ENCODE measurements at regions not wholly inside any gene's neighbourhood (a gene's known extent, or its start where the extent isn't known, plus 50 kb on each side); places are given as distances from the start of the nearest gene placed in this dataset.

GRCh38 chr4:136691607-136692006 lies 840.7 kb downstream of the PCDH18 start:
- no peaks in the 10 kb centered on the region for H3K9me3 Mint-ChIP-seq

GRCh38 chr4:136690360-136690759 lies 841.9 kb downstream of the PCDH18 start:
- no peak for TF ChIP-seq CTCF (IDR thresholded peaks at IDR 0.05; ENCODE audit: unreplicated experiment in 3 of 3)
- no peaks in the 10 kb centered on the region for H3K4me1 Mint-ChIP-seq
- H3K4me3 Mint-ChIP-seq, result no peak overlapping the region
- no peak overlapping the region for H3K27ac Mint-ChIP-seq
- no peaks in the 10 kb centered on the region for H3K27me3 Mint-ChIP-seq (ENCODE audit: low read depth)
- H3K9me3 Mint-ChIP-seq, result peaks cover 3% of the 10 kb centered on the region
- H3K36me3 Mint-ChIP-seq (ENCODE audit: low read depth), result no peaks in the 10 kb centered on the region

More at GRCh38 chr4:136691607-136692006, 840.7 kb downstream of the PCDH18 start:
- no peaks in the 10 kb centered on the region for H3K36me3 Mint-ChIP-seq (ENCODE audit: low read depth)
- H3K4me1 Mint-ChIP-seq, result no peaks in the 10 kb centered on the region
- no peak overlapping the region for H3K4me3 Mint-ChIP-seq
- TF ChIP-seq CTCF (IDR thresholded peaks at IDR 0.05; ENCODE audit: unreplicated experiment in 3 of 3), result no peak
- no peaks in the 10 kb centered on the region for H3K27me3 Mint-ChIP-seq (ENCODE audit: low read depth)
- no peak overlapping the region for H3K27ac Mint-ChIP-seq

GRCh38 chr4:136687596-136687995 lies 844.7 kb downstream of the PCDH18 start:
- no peak for TF ChIP-seq CTCF (IDR thresholded peaks at IDR 0.05; ENCODE audit: unreplicated experiment in 3 of 3)
- H3K27ac Mint-ChIP-seq, result no peak overlapping the region

GRCh38 chr4:136687118-136687517 lies 845.2 kb downstream of the PCDH18 start:
- Mint-ChIP-seq H3K27ac (no peak overlapping the region), H3K36me3 (ENCODE audit: low read depth) (no peaks in the 10 kb centered on the region), H3K27me3 (ENCODE audit: low read depth) (no peaks in the 10 kb centered on the region), H3K4me1 (no peaks in the 10 kb centered on the region), H3K4me3 (no peak overlapping the region), H3K9me3 (peaks cover 3% of the 10 kb centered on the region)
- no peak for TF ChIP-seq CTCF (IDR thresholded peaks at IDR 0.05; ENCODE audit: unreplicated experiment in 3 of 3)

More at GRCh38 chr4:136687596-136687995, 844.7 kb downstream of the PCDH18 start:
- no peaks in the 10 kb centered on the region for H3K36me3 Mint-ChIP-seq (ENCODE audit: low read depth)
- H3K9me3 Mint-ChIP-seq, result peaks cover 3% of the 10 kb centered on the region
- H3K4me1 Mint-ChIP-seq, result no peaks in the 10 kb centered on the region
- no peaks in the 10 kb centered on the region for H3K27me3 Mint-ChIP-seq (ENCODE audit: low read depth)
- H3K4me3 Mint-ChIP-seq, result no peak overlapping the region

GRCh38 chr4:136680761-136681160 lies 851.5 kb downstream of the PCDH18 start:
- peaks cover 5% of the 10 kb centered on the region for H3K4me1 Mint-ChIP-seq
- H3K27me3 Mint-ChIP-seq (ENCODE audit: low read depth), result no peaks in the 10 kb centered on the region
- H3K9me3 Mint-ChIP-seq, result no peaks in the 10 kb centered on the region
- no peak for TF ChIP-seq CTCF (IDR thresholded peaks at IDR 0.05; ENCODE audit: unreplicated experiment in 3 of 3)
- H3K4me3 Mint-ChIP-seq, result no peak overlapping the region
- no peak overlapping the region for H3K27ac Mint-ChIP-seq
- H3K36me3 Mint-ChIP-seq (ENCODE audit: low read depth), result no peaks in the 10 kb centered on the region

GRCh38 chr4:136680271-136680670 lies 852.0 kb downstream of the PCDH18 start:
- TF ChIP-seq CTCF (IDR thresholded peaks at IDR 0.05; ENCODE audit: unreplicated experiment in 3 of 3), result no peak
- H3K4me1 Mint-ChIP-seq, result peaks cover 5% of the 10 kb centered on the region
- H3K27me3 Mint-ChIP-seq (ENCODE audit: low read depth), result no peaks in the 10 kb centered on the region
- H3K27ac Mint-ChIP-seq, result no peak overlapping the region
- H3K36me3 Mint-ChIP-seq (ENCODE audit: low read depth), result no peaks in the 10 kb centered on the region
- no peak overlapping the region for H3K4me3 Mint-ChIP-seq
- no peaks in the 10 kb centered on the region for H3K9me3 Mint-ChIP-seq

Measured in nephron (organoid).